Inflammatory macrophage (primary cell): ENCODE measurements at regions not wholly inside any gene's neighbourhood (a gene's known extent, or its start where the extent isn't known, plus 50 kb on each side); places are given as distances from the start of the nearest gene placed in this dataset.
A peak's percentile ranks its signal among the peaks of the same experiment; 100 is the strongest.

Source experiments
- DNase-seq, 2 donors: peaks; one replicate each; pipeline ENCODE4 v3.0.0-alpha.2; 2020 to 2022

DNA sequence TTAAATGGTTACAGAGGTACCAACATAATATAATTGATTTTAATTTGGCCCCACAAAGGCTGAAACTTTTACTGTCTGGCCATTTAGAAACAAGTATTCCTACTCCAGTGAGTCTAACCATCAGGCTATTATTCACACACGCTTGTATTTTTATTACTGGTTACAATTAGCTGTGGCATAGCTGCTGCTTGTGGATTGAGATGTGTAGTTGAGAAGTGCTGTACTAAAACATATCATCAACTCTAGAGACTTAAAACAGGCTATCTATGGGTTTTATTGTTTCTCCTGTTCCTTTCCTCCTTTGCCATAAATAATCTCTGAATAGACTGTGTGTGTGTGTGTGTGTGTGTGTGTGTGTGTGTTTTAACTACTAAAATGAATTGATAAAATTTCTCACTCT lies 530.2 kb downstream of the CCDC85A start:
- no peak for DNase-seq

DNA sequence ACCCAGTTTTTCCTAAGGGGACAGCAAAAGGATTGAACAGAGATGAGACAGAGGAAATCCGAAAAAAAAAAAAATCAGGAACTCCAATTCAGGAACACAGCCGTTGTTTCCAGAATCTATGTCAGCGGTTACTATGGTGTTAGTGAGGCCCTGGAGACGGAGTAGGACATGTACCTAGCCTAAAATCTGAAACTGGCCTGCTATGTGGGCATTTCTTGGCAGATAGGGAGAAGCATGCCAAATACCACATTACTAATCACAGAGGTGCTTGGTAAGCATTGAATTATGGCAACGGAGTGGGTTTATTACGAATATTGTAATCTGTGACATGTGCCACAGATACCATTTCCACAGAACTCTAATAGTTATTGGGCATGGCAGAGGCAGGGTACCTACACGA lies 530.6 kb downstream of the CCDC85A start:
- no peak for DNase-seq

DNA sequence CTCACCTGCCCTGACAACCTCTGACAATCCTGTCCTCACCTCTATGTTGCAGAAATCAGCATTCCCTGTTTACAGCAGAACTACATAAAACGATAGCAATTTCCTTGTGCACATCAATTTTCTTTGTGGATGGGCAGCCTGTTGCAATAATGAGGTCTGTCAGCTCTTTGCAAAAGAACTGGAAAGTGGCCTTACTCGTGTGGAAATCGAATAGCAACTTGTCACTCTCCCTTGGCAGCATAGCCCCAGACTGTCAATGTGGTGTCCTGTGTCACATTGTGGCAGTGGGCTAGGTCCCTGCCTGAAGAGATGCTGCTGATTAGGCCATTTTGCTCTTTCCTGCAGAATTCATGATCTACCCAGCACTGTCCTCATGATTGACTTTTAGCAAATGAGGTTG lies 531.9 kb downstream of the CCDC85A start:
- no peak for DNase-seq

DNA sequence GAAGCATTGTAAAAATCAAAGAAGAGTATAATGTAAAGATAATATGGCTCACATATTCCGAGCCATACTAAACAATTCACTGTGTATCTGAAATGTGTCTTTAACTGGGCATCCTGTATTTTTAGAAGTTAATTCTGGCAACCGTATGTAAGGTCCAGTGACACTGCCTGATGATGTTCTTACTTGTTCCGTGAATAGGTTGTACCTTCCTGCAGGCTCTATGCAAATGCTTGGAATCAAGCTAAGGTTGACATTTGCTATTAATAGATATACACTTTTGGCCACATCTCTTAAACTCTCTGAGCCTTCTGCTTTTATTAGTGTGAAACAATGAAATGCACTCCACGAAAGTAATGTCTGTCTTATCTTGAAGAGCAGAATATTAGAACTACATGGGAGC lies 534.6 kb downstream of the CCDC85A start:
- no peak for DNase-seq

DNA sequence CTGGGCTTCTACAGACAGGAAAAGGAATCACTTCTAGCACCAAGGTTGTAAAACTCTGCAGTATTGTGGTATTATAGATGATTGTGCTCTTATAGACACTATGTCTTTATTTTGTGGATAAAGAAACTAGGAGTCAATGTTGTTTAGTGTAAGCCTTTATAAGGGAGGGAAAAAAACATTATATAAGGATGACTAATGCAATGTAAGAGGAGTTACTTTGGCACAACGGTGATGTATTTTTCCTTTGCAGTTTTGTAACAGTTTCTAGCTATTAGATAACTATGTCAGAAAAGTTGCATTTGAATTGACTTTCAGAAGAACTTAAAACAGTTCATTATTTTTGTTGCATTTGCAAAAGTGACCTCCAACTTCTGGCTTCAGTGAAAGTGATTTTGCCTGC lies 545.4 kb downstream of the CCDC85A start:
- no peak for DNase-seq

DNA sequence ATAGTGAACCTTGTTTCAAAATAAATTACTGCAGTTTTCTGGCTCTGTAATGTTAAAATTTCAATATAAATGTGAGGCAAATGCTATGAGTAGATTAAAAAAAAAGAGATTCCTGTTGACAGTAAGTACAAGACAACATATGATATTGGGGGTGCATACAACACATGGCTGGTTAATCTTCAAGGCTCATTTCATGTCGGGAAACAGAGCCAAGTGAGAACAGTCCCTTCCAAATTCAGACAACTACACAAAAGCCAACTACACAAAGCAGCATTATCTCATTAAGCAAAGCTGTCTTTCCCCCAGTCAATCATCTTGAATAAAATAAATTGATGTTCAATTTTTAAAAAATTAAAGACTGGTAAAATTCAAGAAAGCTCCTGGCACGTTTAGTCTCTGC lies 549.2 kb downstream of the CCDC85A start:
- DNase-seq: no peak

DNA sequence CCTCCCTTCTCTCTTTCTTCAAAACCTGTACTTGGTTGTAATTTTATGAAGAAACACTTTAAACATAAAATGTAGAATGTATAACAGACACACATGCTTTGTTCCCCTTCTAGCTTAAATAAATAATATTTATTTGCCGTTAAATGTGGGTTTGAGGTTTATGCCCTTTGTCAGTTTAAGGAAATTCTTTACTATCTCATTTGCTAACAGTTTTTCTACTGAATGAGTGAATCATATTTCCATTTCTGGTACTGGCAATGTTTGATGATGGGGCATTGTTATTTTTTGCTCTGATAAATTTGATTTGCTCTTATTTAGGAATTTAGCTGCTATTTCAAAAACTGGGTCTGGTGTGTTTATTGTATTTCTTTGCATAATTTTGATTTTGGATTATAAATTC lies 555.6 kb downstream of the CCDC85A start:
- no peak for DNase-seq

DNA sequence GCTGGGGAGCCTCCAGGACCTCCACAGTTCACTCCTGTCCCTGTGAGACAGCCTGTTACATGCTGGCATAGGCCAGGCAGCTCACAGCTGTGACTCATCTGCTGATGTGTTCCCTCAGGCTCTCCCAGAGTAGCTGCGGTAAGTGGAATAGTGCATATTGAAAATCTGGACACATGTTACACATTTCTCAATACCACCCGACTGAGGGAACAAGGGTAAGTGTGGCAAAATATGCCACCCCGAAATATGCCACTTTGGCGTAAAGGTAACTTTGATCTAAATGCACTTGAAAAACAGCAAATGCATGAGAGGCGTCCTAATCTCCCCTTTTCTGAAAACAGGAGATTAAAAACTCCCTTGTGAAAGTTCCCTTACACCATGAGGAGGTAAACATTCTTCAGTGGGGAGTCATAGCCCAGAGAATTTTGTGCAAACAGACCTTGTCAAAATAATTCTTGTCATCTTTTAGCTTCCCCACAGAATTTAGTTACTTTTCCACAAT lies 557.9 kb downstream of the CCDC85A start:
- DNase-seq: no peak

DNA sequence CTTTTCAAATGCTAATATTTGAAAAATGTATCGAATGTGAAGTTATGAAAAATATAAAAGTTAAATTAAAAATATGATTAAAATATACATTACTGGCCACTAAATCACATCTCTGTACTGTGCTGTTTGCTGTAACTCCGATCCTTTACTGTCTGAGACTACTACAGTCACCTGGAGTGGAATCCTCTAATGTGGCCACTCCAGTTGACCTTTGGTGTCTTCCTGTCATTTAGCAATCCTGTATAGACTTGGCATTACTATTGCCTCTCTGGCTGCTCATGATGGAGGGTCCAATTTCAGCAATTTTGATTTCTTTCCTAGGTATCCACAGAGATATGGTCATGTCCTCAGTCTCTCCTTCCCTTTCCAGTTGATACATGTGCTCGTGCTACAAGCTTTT lies 560.0 kb downstream of the CCDC85A start:
- no peak for DNase-seq

DNA sequence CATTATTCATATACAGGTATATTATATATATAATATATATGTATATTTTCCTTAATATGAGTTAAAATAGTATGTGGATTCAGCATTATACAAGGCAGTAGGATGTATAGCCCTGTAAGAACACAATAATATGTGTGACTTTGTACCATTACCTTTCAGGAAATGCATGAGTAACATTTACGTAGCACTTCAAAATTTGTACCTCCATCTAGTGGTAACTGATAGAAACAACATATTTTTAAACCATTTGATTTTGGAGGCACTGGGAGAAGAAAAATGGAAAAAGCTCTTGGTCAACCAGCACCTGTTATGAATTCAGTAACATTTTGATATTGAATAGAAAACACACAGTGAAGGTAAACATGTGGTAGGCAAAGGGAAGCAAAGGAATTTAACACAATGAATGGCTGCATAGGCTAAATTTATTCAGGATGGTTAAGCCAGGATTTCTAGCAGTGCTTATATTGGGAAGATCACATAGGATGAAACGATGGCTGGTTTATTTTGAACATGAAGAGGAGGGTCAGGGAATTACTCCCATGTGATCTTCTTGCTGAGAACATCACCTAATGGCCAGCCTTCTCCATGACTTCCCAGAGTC lies 565.5 kb downstream of the CCDC85A start:
- peak in 1 of 2 donors; percentile 3 for DNase-seq

DNA sequence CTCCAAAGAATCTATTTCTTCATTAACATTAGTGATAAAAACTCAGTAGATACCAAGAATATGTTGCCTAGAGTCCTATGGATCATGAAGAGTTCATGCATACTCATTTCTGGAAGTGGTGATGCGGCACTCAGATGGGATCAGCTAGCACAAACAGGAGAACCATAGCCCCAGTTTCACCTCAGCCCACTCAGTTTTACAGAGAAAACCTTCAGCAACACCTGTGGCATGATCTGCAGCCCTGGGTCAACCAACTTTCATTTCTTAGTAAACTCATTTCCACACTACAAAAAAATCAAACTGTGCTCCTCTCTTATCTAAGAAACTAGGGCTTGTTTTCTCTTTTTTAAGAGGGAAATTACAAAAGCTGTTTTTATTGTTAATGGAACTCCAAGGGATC lies 569.4 kb downstream of the CCDC85A start:
- DNase-seq: no peak

DNA sequence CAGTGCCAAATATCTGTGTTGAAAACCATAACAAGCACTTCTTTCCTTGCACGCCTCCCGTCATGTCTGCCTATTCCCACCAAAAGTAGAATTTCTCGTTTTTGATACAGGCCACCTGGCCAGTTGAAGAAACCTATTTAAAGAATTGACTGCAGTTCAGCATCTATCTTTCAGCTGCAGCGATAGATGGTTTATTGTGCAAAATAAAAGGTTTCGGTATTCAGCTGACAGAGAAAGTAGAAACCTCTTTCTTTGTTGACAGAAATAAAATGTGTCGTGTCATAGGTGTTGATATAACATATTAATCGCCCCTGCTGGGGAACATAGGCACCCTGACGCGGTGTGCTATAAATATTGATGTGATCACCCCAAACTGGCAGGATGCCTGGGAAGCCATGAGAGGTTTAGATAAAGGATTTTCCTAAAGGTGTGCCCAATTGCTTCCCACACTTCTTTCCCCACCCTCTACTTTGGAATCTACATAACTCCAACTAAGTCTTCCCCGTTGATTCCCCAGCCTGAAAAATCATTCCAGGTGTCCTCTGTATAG lies 570.4 kb downstream of the CCDC85A start:
- DNase-seq: no peak

DNA sequence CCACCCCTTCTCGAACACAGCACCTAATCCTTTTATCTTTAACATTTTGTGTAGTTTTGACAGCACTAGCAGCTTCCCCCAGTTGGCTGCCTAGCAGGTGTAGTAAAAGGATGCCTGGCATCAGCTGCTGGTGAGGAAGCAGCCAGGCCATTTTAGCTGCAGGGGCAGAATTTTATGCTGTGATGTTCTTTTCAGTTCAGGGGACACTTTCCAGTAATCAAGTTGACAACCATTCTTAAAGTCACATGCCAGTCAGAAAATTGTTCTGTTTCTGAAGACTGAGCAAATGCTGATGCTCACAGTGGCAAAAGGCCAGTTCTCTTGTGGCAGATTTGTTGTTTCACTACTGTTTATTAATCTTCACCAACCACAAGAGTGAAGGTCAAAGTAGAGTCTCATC lies 570.8 kb downstream of the CCDC85A start:
- no peak for DNase-seq

DNA sequence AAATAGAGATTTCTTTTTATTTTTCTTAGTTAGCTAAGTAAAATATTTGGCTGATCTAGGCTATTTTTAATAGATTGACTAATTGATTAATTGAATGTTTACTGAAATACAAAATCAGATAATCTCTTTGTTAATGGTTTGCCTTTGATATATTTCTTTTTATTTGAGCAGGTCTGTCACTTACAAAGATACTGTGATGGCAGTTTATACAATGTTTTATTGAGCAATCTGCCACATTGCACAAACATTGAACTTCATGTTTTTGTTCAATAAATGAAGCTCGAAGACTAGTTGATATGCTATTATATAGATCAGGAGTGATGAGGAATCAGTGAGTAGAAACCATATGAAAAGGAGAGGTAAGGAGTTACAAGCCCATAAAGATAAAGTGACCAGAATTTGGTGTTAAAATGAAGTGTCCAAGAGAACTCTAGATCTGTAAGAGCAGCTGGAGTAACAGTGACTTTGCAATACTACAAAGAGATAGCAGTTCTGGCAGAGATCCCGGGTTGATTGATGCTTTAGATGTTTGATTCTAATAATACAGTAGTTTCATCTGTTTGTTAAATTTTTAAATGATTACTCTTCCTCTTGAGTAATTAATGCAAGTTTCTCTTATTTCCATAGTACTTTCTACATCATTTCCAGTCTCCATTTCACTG lies 574.2 kb downstream of the CCDC85A start:
- DNase-seq: no peak

DNA sequence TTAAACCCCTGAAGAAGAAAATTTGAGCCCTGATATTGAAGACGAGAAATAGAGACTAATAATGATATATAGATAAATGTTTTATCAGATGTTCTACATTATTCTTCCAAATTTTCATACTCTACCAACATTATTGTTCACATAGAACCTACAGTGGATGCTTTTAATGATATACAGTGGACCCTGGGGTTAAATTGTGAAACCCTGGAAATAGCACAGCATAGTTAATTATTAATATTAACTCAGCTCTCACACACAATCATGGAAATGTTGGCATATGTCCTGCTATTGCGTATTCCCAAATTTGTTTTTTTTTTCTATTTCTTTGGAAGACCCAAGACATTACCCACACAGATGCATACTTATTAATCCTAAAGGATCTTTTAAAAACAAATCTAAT lies 579.9 kb downstream of the CCDC85A start:
- DNase-seq: no peak

DNA sequence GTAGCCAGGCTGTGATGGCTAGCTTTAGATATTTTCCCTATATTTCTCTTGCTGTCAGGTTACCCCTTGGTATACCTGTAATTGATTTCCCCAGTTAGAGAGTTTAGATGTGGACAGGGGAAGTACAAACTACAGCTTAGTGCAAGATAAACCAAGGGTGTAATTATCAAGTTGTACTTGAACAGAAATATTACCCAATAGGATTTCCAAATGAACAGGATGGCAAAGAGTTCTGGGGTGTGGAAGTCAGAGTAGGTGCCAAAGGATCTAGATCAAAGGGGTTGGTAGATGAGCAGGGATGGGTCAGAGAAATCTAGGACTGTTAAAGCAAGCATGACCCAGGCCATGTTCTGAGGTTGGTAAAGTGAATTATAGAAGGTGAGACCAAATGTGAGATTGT lies 585.2 kb downstream of the CCDC85A start:
- DNase-seq: no peak

DNA sequence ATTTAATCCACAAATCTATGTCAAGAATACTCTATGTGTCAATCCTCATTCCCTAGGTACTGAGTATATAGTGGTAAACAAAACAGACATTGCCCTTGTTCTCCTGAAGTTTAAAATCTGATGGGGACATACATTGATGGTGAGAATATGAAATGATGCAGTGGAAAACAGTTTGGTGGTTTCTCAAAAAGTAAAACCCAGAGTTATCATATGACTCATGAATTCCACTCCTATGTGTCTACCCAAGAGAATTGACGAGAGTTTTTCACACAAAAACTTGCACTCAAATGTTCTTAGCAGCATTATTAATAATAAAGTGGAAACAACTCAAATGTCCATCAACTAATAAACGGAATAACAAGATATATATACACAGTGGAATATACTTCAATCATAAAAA lies 586.7 kb downstream of the CCDC85A start:
- DNase-seq: no peak

DNA sequence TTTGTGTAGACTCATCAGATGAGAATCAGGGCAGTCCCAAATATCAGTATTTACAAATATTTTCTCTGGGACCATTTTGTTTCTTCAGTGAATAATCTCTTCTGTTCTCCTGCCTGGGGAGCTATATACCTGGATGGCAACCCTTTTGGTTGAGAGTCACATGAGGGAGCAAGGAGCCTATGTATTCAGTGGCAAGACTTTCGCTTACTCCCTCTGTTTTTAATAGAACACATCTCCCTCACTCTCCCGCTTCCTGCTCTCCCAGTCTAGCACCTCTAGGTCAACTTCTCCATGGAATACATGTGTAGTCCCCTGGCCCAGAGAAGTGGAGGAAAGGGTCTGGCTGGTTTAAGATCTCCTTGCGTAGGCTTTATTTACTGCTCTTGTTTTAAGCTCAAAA lies 600.3 kb downstream of the CCDC85A start:
- no peak for DNase-seq

DNA sequence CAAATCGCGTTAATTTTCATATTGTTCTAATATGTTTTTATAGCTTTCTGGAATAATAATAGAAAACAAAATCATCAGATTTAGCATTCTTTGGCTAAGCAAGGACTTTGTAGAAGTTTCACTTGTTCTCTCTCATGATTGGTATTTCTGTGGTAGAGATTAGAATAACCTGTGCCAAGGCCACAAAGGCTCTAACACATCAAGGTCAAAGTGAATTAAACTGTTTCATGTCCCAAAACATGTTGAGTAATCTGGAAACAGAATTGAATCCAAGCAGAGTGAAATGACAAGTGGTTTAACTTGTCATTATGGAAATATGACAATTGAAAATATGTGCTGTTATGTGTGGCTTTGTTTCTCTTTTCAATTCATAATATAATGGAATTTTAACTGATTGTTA lies 617.4 kb downstream of the CCDC85A start:
- no peak for DNase-seq

DNA sequence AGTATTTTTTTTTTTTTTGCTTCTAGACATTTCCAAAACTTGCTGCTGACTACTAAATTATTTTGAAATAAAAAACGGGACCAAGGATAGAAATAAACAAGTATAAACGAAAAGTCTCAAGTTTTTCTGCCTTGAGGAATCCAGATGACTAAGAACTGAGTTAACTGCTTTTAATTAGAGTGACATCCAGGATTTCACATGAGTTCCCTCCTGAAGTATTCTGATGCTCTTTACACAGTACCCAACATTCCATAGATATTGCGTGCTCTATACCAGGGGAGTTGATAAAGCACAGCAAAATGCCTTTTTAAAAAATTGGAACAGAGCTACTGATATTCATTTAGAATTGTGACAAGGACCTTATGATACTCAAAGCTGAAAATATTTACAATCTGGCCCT lies 618.0 kb downstream of the CCDC85A start:
- no peak for DNase-seq

DNA sequence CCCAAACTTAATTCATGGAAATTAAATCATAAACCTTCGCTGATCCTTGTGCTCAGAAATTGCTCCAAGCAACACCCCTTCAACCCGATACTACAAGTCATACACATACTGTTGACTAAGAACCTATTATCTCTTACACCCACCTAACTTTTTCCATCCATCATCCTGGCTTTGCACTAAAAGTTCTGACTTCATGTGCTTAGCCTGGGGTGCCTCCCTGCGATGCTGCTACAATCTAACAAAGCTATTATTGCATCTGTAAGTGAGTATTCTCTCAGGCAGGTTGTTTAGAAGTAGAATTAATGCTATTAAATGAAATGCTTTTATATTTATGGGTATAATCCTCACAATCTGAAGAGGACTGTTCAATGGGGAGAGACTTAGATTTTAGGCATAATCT lies 619.8 kb downstream of the CCDC85A start:
- DNase-seq: no peak

DNA sequence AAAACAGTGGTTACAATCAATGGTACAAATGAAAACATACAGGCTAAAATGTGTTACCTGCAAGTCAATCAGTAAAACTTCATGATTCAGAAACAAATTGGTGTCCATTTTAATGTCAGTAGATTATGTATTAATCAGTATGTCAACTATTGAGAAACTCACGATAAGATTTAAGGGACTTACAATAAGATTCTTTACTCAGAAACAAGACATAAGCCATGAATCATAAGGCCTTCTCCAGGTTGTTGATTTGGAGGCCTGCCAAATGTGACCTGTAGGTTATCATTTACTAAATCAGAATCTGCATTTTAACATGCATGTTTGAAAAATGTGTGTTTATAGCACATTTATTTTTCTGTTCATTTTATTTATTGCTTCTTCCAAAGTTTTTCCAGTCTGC lies 623.1 kb downstream of the CCDC85A start:
- DNase-seq: no peak

DNA sequence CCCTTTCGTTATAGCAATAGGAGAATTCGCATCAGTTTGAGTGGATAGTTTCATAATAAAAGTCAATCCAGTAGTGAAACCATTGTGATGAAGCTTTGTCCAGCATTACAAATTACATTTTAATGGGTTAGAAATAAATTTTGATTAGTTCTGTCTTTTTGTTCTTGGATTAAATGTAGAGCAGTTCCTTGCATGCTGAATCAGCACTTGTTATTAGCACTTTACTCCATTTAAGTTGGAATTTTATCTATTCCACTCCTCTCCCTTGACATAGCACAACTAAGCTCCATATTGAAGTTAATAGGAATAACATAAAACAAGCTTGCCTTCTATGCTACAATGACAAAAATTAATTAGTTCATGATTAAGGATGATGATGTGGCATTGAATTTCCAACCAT lies 624.1 kb downstream of the CCDC85A start:
- DNase-seq: no peak

DNA sequence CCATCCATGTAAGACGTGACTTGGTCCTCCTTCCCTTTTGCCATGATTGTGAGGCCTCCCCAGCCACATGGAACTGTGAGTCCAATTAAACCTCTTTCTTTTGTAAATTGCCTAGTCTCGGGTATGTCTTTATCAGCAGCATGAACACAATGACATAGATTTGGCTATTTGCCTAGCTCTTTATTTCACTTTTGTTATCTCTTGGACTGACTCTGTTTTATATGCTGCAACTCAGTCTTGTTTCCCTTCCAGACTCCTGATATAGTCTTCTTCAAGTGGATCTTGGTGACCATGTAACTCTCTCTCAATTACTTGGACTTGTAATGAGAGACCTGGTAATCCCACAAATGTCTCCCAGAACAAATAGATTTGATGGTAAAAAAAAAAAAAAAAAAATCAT lies 627.6 kb downstream of the CCDC85A start:
- no peak for DNase-seq

DNA sequence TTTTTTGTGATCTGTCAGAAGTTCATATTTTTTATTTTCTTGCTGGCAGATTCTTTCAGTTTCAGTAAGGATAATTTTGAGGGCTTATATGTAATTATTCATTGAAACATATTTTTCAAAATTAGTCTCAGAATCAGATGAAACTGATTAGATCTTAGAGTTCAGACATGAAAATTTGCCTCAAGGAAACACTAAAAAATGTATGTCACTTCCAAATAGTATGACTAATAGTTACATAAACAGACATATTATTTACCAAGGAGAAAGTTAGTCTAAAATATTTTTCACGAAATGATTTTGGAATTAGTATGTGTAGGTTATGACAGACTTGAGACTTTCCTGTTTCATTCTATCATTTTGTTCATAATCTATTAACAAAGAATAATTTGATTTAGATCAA lies 628.6 kb downstream of the CCDC85A start:
- DNase-seq: no peak
